ENCODE measurements at regions not wholly inside any gene's neighbourhood (a gene's known extent, or its start where the extent isn't known, plus 50 kb on each side); places are given as distances from the start of the nearest gene placed in this dataset.
"Not testable (repeated sequence)": the region's sequence is repeated elsewhere in the genome, so short reads cannot be mapped to it uniquely, and the experiment has no call there.

DNA sequence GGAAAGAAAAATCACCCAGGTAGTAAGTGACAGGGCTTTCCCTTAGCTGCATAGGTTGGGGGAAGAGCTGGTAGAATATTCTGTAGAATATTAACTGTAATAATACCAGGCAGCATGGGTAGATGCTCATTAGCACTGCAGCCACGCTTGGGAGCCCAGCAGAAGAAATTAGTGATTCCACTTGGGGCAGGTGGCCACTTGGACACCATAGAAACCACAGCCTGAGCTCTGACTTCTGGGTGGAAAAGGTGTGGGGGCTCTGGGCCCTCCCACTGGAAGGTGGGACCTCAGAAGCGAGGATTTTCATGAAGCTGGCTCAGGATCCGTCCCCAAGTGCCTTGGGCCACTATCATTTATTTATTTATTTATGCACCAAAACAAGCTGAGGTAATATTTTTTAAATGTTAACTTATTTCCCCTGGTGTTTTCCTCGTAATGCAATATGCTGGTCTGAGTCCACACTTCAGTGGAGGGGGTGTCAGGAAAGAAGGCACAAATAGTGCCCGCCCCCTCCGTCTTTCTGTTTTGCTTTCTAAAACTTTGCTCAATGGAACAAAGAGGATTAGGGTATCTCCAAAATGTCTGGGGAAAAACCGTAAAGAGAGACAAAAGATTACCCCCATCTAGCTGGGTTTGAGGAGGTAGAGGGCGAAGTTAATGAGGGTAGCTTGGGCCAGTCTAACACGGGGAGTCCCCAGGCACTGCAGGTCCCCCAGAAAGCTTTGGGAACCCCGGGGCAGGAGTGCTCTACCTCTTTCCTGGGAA is 75.2 kb upstream of the GADD45A start:
- DNase-seq (ENCODE audit: low read depth in 4 of 4, low spot score in 2 of 4) = no peak

DNA sequence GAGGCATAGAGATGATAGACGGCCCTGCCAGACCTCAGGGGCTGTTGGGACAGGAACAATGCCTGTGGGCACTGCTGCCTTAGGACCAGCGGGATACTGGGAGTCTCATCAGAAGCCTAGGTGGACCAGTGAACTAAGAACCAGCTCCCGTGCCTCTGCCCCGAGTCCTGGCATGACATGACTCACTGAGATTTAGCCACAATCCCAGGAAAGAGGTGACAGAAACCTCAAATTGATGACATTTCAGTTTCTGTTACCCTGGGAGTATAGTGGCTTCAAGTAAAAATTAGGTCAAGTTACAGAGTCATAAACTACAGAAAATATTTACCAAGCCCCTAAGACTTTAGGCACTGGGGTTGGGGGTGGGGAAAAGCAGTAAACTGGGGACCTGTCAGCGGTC is 74.6 kb upstream of the GADD45A start:
- DNase-seq (ENCODE audit: low read depth in 4 of 4, low spot score in 2 of 4) = no peak

DNA sequence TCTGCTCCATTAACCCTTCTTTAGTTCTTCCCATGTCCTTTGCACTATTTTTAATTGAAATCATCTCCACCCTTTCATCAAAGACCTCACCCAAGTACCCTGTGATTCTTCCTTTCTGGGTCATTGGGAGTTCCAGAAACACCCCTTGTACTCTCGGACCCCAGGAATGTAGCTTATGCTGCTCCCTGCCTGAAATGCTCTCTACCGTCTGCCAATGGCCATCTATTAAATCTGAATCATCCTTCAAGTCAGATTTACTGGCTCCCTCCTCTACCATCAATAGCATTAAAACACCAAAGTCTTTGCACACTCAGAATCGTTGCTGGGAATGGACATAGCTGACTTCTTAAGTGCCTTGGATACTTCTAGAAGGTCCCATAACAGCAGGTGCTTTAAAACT is 73.2 kb upstream of the GADD45A start:
- DNase-seq (ENCODE audit: low read depth in 4 of 4, low spot score in 2 of 4) = no peak

DNA sequence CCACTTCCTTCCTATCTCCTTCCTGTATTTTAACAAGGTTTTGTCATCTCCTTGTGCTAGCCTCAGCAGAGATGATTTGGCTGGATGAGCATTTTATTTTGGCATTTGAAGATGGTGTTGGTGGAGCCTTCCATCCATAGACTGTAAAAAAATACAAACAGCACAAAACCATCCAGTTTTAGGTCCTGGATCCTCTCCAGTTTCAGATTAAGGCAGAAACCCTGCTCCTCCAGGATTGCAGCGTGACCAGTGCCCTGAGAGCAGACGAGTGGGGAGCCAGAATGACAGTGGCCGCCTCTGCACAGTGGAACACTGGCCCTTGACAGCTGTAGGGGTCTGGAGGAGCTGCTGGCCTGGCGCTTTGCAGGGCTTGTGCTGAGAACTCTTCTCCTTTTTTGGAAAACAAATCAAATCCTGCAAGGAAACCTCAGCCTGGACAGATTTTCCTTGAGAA is 72.2 kb upstream of the GADD45A start:
- no peak for DNase-seq (ENCODE audit: low read depth in 4 of 4, low spot score in 2 of 4)

DNA sequence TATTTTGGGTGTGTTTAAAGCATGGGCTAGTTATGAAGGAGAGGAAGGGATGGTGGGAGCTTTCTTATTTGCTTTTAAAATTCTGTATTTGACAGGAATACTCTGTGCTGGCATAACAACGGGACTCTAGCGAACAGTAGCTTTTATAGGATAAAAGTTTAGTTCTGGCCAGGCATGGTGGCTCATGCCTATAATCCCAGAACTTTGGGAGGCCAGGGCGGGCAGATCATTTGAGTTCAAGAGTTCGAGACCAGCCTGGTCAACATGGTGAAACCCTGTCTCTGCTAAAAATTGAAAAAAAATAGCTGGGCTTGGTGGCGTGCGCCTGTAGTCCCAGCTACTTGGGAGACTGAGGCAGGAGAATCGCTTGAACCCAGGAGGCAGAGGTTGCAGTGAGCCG is 71.5 kb upstream of the GADD45A start:
- DNase-seq (ENCODE audit: low read depth in 4 of 4, low spot score in 2 of 4) = not testable (repeated sequence)

DNA sequence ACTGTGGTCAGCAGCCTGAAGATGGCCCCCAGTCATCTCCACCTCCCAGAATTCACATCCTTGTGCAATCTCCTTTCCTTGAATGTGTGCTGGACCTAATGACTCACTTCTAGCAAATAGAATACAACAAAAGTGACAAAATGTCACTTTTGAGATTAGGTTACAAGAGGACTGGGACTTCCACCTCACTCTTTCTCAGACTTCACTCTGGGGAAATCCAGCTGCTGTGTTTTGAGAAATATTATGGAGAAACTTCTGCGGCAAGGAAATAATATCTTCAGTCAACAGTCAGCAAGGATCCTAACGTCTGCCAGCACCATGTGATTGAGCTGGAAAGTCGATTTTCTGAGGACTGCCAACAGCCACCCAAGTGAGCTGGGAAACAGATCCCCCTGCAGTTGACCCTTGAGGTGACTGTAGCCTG is 70.5 kb upstream of the GADD45A start:
- no peak for DNase-seq (ENCODE audit: low read depth in 4 of 4, low spot score in 2 of 4)

DNA sequence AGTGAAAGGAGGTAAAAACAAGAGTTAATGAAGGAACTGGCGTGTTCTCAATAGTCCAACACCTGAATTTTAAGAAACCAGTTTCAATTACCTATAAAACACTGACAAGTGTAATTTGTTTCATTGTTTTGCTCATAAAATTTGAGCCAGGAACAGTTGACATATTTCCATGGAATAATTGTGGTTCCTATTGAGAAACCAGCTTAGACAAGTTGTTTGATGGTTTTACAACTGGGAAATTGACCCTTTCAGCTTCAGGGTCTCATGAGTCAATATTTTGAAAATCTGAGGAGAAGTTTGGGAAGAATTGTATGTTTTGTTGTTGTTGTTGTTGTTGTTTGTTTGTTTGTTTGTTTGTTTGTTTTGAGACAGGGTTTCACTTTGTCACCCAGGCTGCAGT is 69.1 kb upstream of the GADD45A start:
- DNase-seq (ENCODE audit: low read depth in 4 of 4, low spot score in 2 of 4) = no peak

DNA sequence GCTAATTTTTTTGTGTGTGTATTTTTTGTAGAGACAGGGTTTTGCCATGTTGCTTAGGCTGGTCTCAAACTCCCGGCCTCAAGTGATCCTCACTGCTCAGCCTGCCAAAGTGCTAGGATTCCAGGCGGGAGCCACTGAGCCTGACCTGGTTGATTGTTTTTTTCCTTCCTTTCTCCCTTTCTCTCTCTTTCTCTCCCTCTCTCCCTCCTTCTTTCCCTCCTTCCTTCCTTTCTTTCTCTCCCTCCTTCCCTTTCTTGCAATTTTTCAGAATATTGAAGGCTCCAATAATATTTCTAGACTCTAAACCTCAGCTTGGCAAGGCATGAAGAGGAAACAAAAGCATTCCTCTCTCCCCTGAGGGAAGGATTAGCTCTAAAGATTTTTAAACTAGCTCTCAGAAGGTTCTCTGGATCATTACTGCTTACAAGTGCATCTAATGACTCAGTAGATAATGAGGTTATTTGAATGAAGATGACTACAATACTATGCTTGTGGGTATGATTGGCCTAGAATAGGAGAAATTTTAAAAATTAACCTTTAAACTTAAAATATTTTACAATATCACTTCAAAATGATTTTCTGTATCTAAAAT is 68.5 kb upstream of the GADD45A start:
- DNase-seq (ENCODE audit: low read depth in 4 of 4, low spot score in 2 of 4) = no peak

DNA sequence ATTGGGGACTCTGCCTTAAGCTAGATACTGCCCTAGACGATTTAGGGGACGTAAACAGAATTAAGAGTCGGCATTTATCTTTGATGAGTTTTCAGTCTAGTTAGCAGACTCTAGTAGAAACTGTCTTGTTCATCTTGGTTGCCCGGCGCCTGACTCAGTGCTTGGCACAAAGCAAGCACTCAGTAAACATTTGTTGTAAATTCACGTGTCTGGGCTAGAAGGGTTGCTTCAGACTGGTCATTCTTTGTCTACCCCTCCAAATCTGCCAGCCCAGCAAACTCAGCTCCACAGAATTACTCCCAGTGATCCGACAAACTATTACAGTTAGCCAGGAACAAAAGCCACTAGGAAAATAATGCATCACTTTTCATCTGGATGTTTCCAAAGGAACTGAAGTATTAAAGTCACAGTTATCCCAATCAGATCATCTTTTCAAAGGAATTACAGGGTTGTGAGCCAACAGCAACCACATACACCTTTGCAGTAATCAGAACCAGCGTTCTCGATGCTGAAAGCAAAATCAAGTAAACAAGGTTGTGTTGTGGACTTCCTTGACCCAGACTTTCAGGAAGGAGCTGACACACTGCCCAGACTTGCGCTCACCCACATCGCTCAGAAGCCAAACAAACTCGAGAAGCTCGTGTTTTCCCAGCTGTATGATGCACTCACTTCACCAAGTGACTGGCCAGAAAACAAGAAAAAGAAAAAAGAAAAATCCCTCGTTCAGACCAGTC is 66.5 kb upstream of the GADD45A start:
- no peak for DNase-seq (ENCODE audit: low read depth in 4 of 4, low spot score in 2 of 4)

DNA sequence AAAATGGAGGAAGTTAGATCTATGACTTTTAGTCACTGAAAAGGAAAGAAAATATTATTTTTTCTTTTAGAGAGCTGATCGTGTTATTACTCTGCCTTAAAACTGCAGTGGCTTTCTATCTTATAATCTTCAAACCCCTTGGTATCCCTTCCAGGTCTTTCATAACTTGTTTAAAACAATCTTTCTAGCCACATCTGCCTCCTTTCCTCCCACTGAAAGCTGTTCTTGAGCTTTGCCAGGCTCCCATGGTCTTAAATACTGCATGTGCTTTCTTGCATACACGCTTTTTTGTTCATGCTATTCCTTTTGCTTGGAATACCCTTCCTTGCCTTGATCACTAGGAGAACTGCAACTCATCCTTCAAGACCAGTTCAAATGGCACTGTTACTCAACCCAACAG is 65.9 kb upstream of the GADD45A start:
- no peak for DNase-seq (ENCODE audit: low read depth in 4 of 4, low spot score in 2 of 4)

DNA sequence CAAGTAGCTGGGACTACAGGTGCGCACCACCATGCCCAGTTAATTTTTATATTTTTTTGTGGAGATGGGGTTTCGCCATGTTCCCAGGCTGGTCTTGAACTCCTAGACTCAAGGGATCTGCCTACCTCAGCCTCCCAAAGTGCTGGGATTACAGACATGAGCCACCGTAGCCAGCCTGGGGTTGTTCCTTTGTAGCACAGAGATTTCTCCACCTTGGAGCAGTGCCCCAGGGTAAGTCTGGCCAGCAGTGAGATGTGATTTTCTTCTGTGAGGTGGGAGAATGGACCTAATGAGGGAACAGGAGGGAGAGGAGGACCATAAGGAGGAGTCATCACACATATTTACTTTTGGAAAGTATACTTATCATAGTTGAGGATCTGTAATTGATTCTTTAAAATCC is 61.1 kb upstream of the GADD45A start:
- no peak for DNase-seq (ENCODE audit: low read depth in 4 of 4, low spot score in 2 of 4)

DNA sequence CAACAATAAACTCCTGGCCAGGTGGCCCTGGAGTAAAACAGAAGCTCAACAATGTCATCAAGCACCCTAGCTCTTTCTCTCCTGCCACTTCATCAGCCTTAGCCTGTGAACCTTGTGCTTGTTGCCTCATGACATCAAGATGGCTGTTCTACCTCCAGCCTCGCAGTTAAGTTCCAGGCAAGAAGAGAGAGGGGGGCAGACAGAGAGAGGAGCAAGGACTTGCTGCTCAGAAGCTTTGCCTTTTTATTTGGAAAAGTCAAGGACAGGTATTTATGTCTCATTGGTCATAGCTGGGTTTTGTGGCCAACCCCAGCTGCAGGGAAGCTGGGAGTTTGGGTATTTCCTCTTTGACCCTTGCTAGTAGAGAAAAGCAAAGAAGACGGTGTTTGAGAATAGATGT is 60.3 kb upstream of the GADD45A start:
- DNase-seq (ENCODE audit: low read depth in 4 of 4, low spot score in 2 of 4) = no peak

DNA sequence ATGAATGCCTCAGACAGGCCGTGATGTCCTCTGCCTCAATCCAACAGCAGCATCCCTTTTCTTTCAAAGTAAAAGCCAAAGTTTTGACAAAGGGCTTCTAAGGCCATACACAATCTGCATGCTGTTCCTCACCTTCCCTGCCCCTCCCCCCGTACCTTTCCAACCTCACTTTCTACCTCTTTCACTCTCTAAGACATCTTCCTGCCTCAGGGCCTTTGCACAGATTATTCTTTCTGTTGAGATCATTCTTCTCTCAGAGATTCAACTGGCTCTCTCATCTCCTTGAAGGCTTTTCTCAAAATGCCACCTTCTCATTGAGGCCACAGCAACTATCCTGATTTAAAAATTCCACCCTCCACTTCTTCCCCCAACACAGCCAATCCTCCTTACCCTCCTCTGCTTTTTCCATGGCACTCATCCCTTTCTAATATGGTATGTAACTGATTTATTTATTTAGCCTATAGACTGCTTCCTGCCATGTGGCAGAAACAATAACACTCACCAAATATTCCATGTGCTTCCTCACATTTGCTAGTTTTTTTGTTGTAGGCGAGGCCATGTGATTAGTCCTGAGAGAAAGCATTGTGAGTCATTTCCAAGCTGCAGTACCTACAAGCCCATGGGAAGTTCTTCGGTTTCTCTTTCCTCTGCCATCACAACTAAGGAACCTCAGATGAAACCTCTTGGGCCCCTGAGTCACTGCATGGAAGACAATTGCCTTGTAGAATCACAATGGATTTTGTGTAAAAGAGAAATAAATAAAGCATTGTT is 58.7 kb upstream of the GADD45A start:
- no peak for DNase-seq (ENCODE audit: low read depth in 4 of 4, low spot score in 2 of 4)

DNA sequence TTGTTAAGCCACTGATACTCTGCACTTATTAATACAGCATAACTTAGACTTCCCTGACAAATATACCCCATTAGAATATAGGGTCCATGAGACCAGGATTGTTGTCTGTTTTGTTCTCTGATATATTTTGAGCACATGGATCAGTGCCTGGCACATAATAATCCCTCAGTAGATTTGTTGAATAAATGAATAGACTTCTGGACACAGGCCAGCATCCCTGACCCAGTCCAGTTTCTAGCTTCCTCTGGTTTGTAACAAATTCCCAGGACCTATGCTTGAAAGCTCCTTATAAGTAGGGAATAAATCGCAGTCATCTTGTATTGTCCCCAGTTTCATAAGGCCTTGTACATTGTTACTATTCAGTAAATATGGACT is 58.2 kb upstream of the GADD45A start:
- no peak for DNase-seq (ENCODE audit: low read depth in 4 of 4, low spot score in 2 of 4)

DNA sequence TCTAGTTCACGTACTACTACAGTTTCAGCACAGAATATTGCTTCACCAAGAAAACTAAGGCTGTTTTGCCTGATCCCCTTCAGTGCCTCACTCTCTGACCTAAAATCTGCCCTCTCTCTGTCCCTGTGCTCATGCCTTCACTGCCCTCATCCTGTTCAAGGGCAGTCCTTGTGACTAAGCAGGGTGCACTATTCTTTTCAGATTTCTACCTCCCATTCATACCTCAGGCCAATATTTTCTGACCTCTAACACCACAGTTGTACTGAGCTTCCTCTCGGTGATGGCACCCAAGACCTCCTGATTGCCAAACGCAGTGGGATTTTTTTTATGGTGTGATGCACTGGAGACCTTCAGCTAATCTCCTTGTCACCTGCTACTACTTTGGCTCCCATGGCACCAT is 57.7 kb upstream of the GADD45A start:
- no peak for DNase-seq (ENCODE audit: low read depth in 4 of 4, low spot score in 2 of 4)

DNA sequence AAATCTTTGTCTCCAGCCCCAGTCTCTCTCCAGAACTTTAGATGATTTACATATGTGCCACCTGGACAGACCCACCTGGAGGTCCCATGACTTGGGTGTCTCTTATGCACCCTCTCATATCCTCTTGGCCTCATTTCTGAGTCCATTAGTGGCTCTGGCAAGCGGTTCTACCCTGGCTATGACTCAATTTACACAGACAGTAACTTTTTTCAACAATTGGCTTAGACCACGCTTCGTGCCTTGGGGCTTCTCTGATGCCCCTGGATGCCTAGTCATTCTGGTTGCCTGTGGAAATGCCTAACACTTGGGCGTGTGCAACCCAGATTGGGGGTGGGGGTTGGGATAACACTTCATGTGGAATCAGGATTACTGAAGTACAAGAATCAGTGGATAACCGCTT is 57.1 kb upstream of the GADD45A start:
- no peak for DNase-seq (ENCODE audit: low read depth in 4 of 4, low spot score in 2 of 4)

DNA sequence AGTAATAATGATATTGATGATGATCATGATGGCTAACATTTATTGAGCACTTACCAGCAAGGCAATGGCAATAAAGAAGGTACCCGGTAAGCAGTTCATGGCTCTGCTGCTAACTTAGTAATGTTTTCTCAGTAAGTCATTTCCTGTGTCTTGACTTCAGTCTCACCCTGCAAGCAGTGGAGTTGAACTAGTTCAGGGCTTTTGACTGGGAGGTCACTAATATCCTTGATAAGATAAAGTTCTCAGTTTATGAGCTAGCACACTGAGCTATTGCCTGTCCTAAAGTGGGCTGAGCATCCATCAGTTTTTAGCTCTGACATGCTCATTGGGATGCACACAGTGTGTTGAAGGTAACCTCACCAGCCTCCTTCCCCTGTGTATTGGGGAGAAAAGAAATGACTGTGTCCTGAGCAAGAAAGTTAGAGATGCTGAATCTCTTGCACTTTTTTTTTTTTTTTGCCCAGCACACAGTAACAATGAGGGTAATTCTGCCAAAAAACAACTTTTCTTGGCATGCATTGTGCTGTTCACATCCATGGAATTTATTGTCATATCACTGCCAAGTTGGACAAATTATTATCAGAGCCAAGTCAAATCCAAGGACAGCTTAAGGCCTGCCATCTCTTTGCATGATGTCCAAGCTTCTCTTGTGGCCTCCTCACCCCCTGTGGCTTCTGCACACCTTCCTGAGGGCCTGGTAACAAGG is 55.5 kb upstream of the GADD45A start:
- no peak for DNase-seq (ENCODE audit: low read depth in 4 of 4, low spot score in 2 of 4)

DNA sequence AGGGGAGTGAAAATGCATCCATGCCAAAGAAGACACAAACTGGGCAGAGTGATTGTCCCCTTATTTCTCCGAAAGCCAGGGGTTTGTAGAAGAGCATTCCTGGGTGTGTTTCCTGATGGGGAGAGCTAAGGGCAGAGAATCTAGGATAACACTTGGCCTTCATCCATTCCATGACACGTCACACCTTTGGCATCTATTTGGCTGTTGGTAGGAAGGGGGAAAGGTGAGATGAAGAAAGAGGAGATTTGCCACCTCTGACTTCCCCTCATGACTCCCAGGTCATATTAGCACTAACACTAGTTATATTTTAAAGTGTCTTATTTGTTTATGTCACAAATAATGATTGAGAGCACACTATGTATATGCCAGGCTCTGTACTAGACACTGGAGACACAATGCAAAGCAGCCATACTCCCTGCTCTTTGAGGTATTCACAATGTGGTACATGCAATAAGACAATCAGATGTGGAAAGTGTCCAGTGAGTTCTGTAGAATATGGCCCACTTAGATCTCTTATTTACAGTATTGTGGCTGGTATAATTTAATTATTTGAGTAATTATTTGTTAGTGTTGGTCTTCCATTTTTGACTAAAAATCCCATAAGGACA is 54.5 kb upstream of the GADD45A start:
- no peak for DNase-seq (ENCODE audit: low read depth in 4 of 4, low spot score in 2 of 4)

DNA sequence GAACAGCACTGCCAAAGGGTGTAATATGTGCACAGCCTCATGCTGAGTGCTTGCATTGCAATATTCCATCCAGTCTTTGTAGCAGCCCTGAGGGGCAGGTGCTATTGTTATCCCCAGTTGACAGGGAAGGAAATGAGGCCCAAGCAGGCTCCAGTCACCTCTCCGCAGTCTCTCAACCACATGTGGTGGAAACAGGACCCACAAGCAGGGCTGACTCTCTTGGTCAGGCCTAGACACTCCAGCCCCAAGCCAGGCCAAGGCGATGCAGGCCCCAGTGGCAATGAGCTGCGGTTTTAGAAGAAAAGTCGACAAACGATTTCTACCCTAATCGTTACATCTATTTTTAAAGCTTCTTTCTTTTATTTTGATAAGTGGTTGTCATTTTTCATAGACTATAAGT is 52.6 kb upstream of the GADD45A start:
- DNase-seq (ENCODE audit: low read depth in 4 of 4, low spot score in 2 of 4) = no peak

All from left renal cortex interstitium (tissue), 4 donors.